B cell (primary cell): ENCODE measurements at regions not wholly inside any gene's neighbourhood (a gene's known extent, or its start where the extent isn't known, plus 50 kb on each side); places are given as distances from the start of the nearest gene placed in this dataset.

Experiments
- CTCF ChIP-seq: fragments of 200-600 bp; IDR thresholded peaks from one replicate; pipeline ENCODE4 v1.8.0; 2022; ENCODE audit warnings: antibody characterized with exemption, mild to moderate bottlenecking
- EZH2 ChIP-seq: IDR thresholded peaks from 2 replicates; pipeline ENCODE4 v1.6.1; 2012; ENCODE audit warnings: borderline replicate concordance, low read depth, mild to moderate bottlenecking, moderate library complexity, low read length; ENCODE audit not compliant: insufficient read depth, poor library complexity, severe bottlenecking

- TF ChIP-seq CTCF (no peak), EZH2 (no peak)
Observed at GRCh38 chr3:64870876-64871646, 183.3 kb upstream of the ADAMTS9 start.
